ENCODE measurements at regions not wholly inside any gene's neighbourhood (a gene's known extent, or its start where the extent isn't known, plus 50 kb on each side); places are given as distances from the start of the nearest gene placed in this dataset.

DNA sequence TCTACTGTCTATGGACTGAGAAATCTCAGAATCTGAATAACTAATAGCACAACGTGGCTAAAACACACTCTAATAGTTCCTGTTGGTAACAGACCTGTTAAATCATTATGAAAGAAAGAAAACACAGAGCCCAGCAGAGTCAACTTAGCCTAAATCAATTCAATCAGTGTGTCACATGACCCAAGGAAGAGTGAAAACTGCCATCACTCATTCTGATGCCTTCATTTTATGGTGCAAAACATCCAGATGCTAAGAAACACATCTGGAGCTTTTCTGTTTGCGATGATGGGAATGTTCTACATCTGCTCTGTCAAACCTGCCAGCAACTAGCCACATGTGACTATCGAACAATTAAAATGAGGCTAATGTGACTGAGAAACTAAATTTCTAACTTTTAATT lies 295.7 kb upstream of the TRIB2 start:
- Histone ChIP-seq H3K27me3 (ENCODE audit: insufficient read depth, low read length) (no peaks in the 10 kb centered on the region), H3K9me3 (ENCODE audit: low read length) (no peaks in the 10 kb centered on the region), H2AFZ (ENCODE audit: low read depth, low read length) (no peak overlapping the region), H3K4me3 (ENCODE audit: low read length) (no peak overlapping the region), H3K4me1 (ENCODE audit: insufficient read depth, low read length) (peaks cover 20% of the 10 kb centered on the region), H3K36me3 (ENCODE audit: insufficient read depth, low read length) (no peaks in the 10 kb centered on the region)

DNA sequence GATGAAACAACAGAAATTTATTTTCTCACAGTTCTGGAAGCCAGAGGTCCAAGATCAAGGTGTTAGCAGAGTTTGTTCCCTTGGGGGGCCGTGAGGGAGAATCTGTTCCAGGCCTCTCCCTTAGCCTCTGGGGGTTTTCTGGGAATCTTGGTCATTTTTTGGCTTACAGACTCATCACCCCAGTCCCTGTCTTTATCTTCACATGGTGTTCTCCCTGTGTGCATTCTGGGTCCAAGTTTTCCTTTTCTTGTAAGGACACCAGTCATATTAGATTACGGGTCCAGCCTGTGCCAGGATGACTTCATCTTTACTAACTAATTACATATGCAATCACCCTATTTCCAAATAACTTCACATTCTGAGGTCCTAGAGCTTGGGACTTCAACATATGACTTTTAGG lies 292.5 kb upstream of the TRIB2 start:
- peaks cover 27% of the 10 kb centered on the region for H3K4me1 ChIP-seq (ENCODE audit: insufficient read depth, low read length)
- no peaks in the 10 kb centered on the region for H3K9me3 ChIP-seq (ENCODE audit: low read length)
- no peaks in the 10 kb centered on the region for H3K27me3 ChIP-seq (ENCODE audit: insufficient read depth, low read length)
- H2AFZ ChIP-seq (ENCODE audit: low read depth, low read length): no peak overlapping the region
- H3K36me3 ChIP-seq (ENCODE audit: insufficient read depth, low read length): no peaks in the 10 kb centered on the region
- H3K4me3 ChIP-seq (ENCODE audit: low read length): no peak overlapping the region

DNA sequence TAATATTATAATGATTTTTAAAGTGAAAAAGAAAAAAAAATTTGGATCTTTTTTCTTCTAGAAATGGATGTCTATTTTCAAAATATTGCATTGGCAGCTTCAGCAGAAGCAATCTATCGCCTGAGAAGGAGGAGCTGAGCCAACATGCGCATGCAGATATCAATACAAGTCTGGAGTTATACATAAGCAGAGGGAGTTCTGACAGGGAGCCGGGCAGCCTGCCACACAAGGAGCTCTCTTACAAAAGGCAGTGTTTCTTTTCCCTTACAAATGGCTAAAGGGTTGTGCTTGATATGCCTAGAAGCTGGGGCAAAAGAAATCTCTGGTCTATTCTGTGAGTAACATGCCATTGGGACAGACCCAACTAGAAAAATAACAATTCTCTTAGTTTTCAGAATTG lies 291.9 kb upstream of the TRIB2 start:
- H3K4me1 ChIP-seq (ENCODE audit: insufficient read depth, low read length): peaks cover 29% of the 10 kb centered on the region
- H3K9me3 ChIP-seq (ENCODE audit: low read length): no peaks in the 10 kb centered on the region
- H3K4me3 ChIP-seq (ENCODE audit: low read length): no peak overlapping the region
- no peak overlapping the region for H2AFZ ChIP-seq (ENCODE audit: low read depth, low read length)
- H3K36me3 ChIP-seq (ENCODE audit: insufficient read depth, low read length): no peaks in the 10 kb centered on the region
- H3K27me3 ChIP-seq (ENCODE audit: insufficient read depth, low read length): no peaks in the 10 kb centered on the region

- no peak overlapping the region for H2AFZ ChIP-seq (ENCODE audit: low read depth, low read length)
- peaks cover 31% of the 10 kb centered on the region for H3K4me1 ChIP-seq (ENCODE audit: insufficient read depth, low read length)
- no peaks in the 10 kb centered on the region for H3K9me3 ChIP-seq (ENCODE audit: low read length)
- H3K4me3 ChIP-seq (ENCODE audit: low read length): no peak overlapping the region
- H3K36me3 ChIP-seq (ENCODE audit: insufficient read depth, low read length): no peaks in the 10 kb centered on the region
- no peaks in the 10 kb centered on the region for H3K27me3 ChIP-seq (ENCODE audit: insufficient read depth, low read length)
Measured at GRCh38 chr2:12428324-12428723, 288.4 kb upstream of the TRIB2 start.

GRCh38 chr2:12428786-12429185 lies 287.9 kb upstream of the TRIB2 start:
- peaks cover 31% of the 10 kb centered on the region for H3K4me1 ChIP-seq (ENCODE audit: insufficient read depth, low read length)
- no peak overlapping the region for H3K4me3 ChIP-seq (ENCODE audit: low read length)
- H3K27me3 ChIP-seq (ENCODE audit: insufficient read depth, low read length): no peaks in the 10 kb centered on the region
- no peaks in the 10 kb centered on the region for H3K36me3 ChIP-seq (ENCODE audit: insufficient read depth, low read length)
- no peaks in the 10 kb centered on the region for H3K9me3 ChIP-seq (ENCODE audit: low read length)
- H2AFZ ChIP-seq (ENCODE audit: low read depth, low read length): no peak overlapping the region

DNA sequence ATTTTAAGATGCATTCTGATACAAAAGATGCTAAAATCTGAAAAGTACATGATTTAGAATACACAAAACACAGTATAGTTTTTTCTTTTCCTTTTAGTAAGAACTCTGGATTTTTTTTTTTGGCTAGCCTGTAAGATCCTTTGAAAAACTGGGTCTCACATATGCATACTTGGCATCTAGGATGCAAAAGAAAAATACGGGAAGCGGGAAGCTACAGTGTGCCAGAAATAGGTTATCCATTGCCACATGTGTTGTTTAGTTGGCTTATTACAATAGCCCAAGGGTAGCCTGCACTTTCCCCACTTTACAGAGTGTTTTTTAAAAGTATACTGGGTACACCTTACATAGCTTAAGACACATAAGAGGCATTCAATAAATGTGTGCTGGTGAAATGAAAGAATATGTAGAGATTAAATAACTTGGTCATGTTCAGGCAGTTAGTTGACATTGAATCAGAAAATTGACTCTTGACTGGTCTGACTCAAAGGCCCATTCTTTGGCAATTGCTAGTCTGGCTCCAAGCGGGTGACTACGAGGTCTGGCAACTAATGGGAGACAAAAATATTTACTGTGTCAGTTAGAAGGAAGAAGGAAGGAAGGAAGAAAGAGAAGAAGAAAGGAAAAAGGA lies 286.8 kb upstream of the TRIB2 start:
- Histone ChIP-seq H3K9me3 (ENCODE audit: low read length) (no peaks in the 10 kb centered on the region), H3K4me1 (ENCODE audit: insufficient read depth, low read length) (peaks cover 25% of the 10 kb centered on the region), H3K27me3 (ENCODE audit: insufficient read depth, low read length) (no peaks in the 10 kb centered on the region), H2AFZ (ENCODE audit: low read depth, low read length) (no peak overlapping the region), H3K36me3 (ENCODE audit: insufficient read depth, low read length) (no peaks in the 10 kb centered on the region), H3K4me3 (ENCODE audit: low read length) (no peak overlapping the region)

DNA sequence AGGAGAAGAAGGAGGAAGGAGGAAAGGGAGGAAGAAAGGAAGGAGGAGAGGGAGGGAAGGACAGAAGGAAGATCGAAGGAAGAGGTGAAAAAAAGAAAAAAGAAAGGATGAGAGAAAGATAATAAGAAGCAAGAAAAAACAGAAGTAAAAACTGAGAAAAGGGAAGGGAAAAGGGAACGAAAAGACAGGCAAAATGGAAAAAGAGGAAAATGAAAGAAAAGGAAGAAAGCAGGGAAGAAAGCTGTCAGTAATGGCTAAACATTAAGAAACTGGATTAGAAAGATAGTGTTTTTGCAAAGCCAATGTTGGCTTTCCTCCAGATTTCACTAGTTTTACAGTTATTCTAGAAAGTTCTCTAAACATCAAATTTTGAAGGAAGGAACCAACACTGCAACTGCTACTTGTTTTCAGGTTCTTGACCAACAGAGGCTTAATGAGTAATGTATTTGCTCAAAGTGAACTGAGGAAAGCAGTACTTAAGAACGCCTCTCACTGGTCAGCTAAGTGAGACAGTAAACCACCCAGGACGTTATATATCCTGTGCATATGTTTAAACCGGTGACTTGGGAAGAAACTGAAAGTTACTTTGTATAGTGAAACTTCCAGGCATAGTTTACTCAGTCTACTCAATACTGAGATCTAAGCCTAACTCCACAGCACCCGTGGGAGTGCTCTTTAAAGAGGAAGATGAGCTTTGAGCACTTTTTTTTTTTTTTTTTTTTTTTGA lies 286.2 kb upstream of the TRIB2 start:
- H3K36me3 ChIP-seq (ENCODE audit: insufficient read depth, low read length): no peaks in the 10 kb centered on the region

DNA sequence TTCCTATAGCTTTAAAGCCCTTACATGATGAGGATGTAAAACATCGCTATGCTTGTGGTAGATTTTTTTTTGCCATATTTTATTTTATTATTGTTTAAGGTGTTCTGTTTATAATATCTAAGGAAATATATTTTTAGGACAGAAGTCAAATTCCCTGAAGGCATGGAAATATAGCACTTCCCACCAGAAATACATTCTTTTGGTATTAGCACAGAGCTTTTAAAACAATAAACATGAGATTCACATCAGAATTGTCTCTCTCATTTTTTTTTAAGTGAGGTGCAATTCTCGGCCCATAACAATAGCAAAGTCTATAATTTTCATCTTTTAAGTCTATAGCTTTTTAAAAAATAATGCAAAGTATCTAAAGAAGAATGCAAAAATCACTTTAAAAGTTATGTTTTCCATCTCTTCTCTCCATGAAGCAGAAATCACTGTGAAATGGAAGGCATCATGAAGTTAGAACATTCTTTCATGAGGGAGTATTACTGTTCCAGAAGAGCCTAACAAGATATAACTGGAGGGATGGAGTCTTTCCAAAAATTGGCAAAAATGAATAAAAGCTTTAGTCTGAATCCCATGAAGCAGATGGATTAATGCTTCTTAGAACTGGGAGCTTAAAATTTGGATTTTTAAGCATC lies 283.6 kb upstream of the TRIB2 start:
- H3K9me3 ChIP-seq (ENCODE audit: low read length): no peaks in the 10 kb centered on the region
- H3K4me1 ChIP-seq (ENCODE audit: insufficient read depth, low read length): peaks cover 25% of the 10 kb centered on the region
- H3K36me3 ChIP-seq (ENCODE audit: insufficient read depth, low read length): no peaks in the 10 kb centered on the region

More for the DNA sequence above, 286.2 kb upstream of the TRIB2 start:
- H3K27me3 ChIP-seq (ENCODE audit: insufficient read depth, low read length): no peaks in the 10 kb centered on the region
- H2AFZ ChIP-seq (ENCODE audit: low read depth, low read length): no peak overlapping the region
- no peak overlapping the region for H3K4me3 ChIP-seq (ENCODE audit: low read length)
- H3K4me1 ChIP-seq (ENCODE audit: insufficient read depth, low read length): peaks cover 22% of the 10 kb centered on the region
- no peaks in the 10 kb centered on the region for H3K9me3 ChIP-seq (ENCODE audit: low read length)

GRCh38 chr2:12433626-12433990 lies 283.1 kb upstream of the TRIB2 start:
- no peaks in the 10 kb centered on the region for H3K9me3 ChIP-seq (ENCODE audit: low read length)
- no peaks in the 10 kb centered on the region for H3K36me3 ChIP-seq (ENCODE audit: insufficient read depth, low read length)
- H3K4me3 ChIP-seq (ENCODE audit: low read length): no peak overlapping the region
- H2AFZ ChIP-seq (ENCODE audit: low read depth, low read length): no peak overlapping the region
- peaks cover 20% of the 10 kb centered on the region for H3K4me1 ChIP-seq (ENCODE audit: insufficient read depth, low read length)
- H3K27me3 ChIP-seq (ENCODE audit: insufficient read depth, low read length): no peaks in the 10 kb centered on the region

More for the DNA sequence above, 283.6 kb upstream of the TRIB2 start:
- Histone ChIP-seq H3K27me3 (ENCODE audit: insufficient read depth, low read length) (no peaks in the 10 kb centered on the region), H2AFZ (ENCODE audit: low read depth, low read length) (no peak overlapping the region), H3K4me3 (ENCODE audit: low read length) (no peak overlapping the region)

GRCh38 chr2:12434630-12435098 lies 282.1 kb upstream of the TRIB2 start:
- no peaks in the 10 kb centered on the region for H3K27me3 ChIP-seq (ENCODE audit: insufficient read depth, low read length)
- H3K9me3 ChIP-seq (ENCODE audit: low read length): no peaks in the 10 kb centered on the region
- no peak overlapping the region for H2AFZ ChIP-seq (ENCODE audit: low read depth, low read length)
- no peak overlapping the region for H3K4me3 ChIP-seq (ENCODE audit: low read length)
- H3K4me1 ChIP-seq (ENCODE audit: insufficient read depth, low read length): peaks cover 12% of the 10 kb centered on the region
- H3K36me3 ChIP-seq (ENCODE audit: insufficient read depth, low read length): no peaks in the 10 kb centered on the region

- H3K36me3 ChIP-seq (ENCODE audit: insufficient read depth, low read length): no peaks in the 10 kb centered on the region
- H3K4me1 ChIP-seq (ENCODE audit: insufficient read depth, low read length): peaks cover 12% of the 10 kb centered on the region
- H2AFZ ChIP-seq (ENCODE audit: low read depth, low read length): no peak overlapping the region
- H3K4me3 ChIP-seq (ENCODE audit: low read length): no peak overlapping the region
- no peaks in the 10 kb centered on the region for H3K9me3 ChIP-seq (ENCODE audit: low read length)
- no peaks in the 10 kb centered on the region for H3K27me3 ChIP-seq (ENCODE audit: insufficient read depth, low read length)
Measured at GRCh38 chr2:12435430-12436222, 281.1 kb upstream of the TRIB2 start.

DNA sequence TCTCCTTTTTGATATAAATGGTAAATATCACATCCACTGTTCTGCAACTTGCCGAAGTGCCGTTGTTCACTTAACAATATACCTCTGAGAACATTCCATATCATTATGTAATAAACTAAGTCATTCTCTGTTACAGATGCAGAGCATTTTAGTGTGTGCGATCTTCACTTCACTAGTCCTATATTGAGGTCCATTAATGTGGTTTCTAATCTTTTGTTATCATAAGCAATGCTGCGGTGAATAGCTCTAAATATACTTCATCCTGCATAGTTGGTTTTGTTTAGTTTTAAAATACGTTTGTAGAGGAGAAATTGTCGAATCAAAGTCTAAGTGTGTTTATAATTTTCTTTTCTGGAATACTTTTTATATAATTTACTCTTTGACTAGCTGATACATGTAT lies 280.3 kb upstream of the TRIB2 start:
- Histone ChIP-seq H3K36me3 (ENCODE audit: insufficient read depth, low read length) (no peaks in the 10 kb centered on the region), H2AFZ (ENCODE audit: low read depth, low read length) (no peak overlapping the region), H3K9me3 (ENCODE audit: low read length) (no peaks in the 10 kb centered on the region), H3K4me1 (ENCODE audit: insufficient read depth, low read length) (peaks cover 12% of the 10 kb centered on the region), H3K4me3 (ENCODE audit: low read length) (no peak overlapping the region), H3K27me3 (ENCODE audit: insufficient read depth, low read length) (no peaks in the 10 kb centered on the region)
